ENCODE measurements at regions not wholly inside any gene's neighbourhood (a gene's known extent, or its start where the extent isn't known, plus 50 kb on each side); places are given as distances from the start of the nearest gene placed in this dataset.

GRCh38 chr4:14644580-14645282 lies 357.6 kb upstream of the CPEB2 start:
- Histone ChIP-seq H3K4me1 (ENCODE audit: control insufficient read depth, insufficient read depth, low read length, poor library complexity, severe bottlenecking) (no peaks in the 10 kb centered on the region), H3K27me3 (ENCODE audit: control insufficient read depth, insufficient read depth, low read length) (no peaks in the 10 kb centered on the region), H3K36me3 (ENCODE audit: control insufficient read depth, insufficient read depth, low read length) (no peaks in the 10 kb centered on the region), H3K4me3 (ENCODE audit: low read depth, low read length) (no peak overlapping the region), H3K9me3 (ENCODE audit: control insufficient read depth in 2 of 2, low read length in 2 of 2) (no peaks in the 10 kb centered on the region), H3K27ac (ENCODE audit: insufficient read depth, low read length, poor library complexity, severe bottlenecking) (no peak overlapping the region)
- Mint-ChIP-seq H3K36me3 (no peaks in the 10 kb centered on the region), H3K9me3 (peaks cover 0 to 8% (median 0%) of the 10 kb centered on the region in 7 donors), H3K27me3 (no peaks in the 10 kb centered on the region), H3K27ac (no peak overlapping the region), H3K4me3 (no peak overlapping the region), H3K4me1 (no peaks in the 10 kb centered on the region)
- ATAC-seq (ENCODE audit: low read depth in 2 of 2) (no peak), DNase-seq (no peak)

- no peak overlapping the region for H3K27ac ChIP-seq (ENCODE audit: insufficient read depth, low read length, poor library complexity, severe bottlenecking)
- H3K9me3 Mint-ChIP-seq, result peaks cover 0 to 8% (median 2%) of the 10 kb centered on the region in 7 donors
- H3K27me3 ChIP-seq (ENCODE audit: control insufficient read depth, insufficient read depth, low read length), result no peaks in the 10 kb centered on the region
- H3K9me3 ChIP-seq (ENCODE audit: control insufficient read depth in 2 of 2, low read length in 2 of 2), result no peaks in the 10 kb centered on the region
- no peak for DNase-seq
- no peaks in the 10 kb centered on the region for H3K36me3 ChIP-seq (ENCODE audit: control insufficient read depth, insufficient read depth, low read length)
- no peak overlapping the region for H3K4me3 Mint-ChIP-seq
- no peaks in the 10 kb centered on the region for H3K4me1 Mint-ChIP-seq
- H3K27ac Mint-ChIP-seq, result no peak overlapping the region
- no peak overlapping the region for H3K4me3 ChIP-seq (ENCODE audit: low read depth, low read length)
- no peaks in the 10 kb centered on the region for H3K36me3 Mint-ChIP-seq
- ATAC-seq (ENCODE audit: low read depth in 2 of 2), result no peak
- H3K4me1 ChIP-seq (ENCODE audit: control insufficient read depth, insufficient read depth, low read length, poor library complexity, severe bottlenecking), result no peaks in the 10 kb centered on the region
- H3K27me3 Mint-ChIP-seq, result no peaks in the 10 kb centered on the region
These were observed 355.4 kb upstream of the CPEB2 start for GRCh38 chr4:14646831-14647230.

- no peak for ATAC-seq (ENCODE audit: low read depth in 2 of 2)
- Histone ChIP-seq H3K4me1 (ENCODE audit: control insufficient read depth, insufficient read depth, low read length, poor library complexity, severe bottlenecking) (no peaks in the 10 kb centered on the region), H3K27me3 (ENCODE audit: control insufficient read depth, insufficient read depth, low read length) (no peaks in the 10 kb centered on the region), H3K36me3 (ENCODE audit: control insufficient read depth, insufficient read depth, low read length) (no peaks in the 10 kb centered on the region), H3K4me3 (ENCODE audit: low read depth, low read length) (no peak overlapping the region), H3K9me3 (ENCODE audit: control insufficient read depth in 2 of 2, low read length in 2 of 2) (no peaks in the 10 kb centered on the region), H3K27ac (ENCODE audit: insufficient read depth, low read length, poor library complexity, severe bottlenecking) (no peak overlapping the region)
- Mint-ChIP-seq H3K4me1 (no peaks in the 10 kb centered on the region), H3K9me3 (peaks cover 0 to 7% (median 4%) of the 10 kb centered on the region in 7 donors), H3K27ac (no peak overlapping the region), H3K36me3 (no peaks in the 10 kb centered on the region), H3K4me3 (no peak overlapping the region), H3K27me3 (no peaks in the 10 kb centered on the region)
- no peak for DNase-seq
These were observed 352.2 kb upstream of the CPEB2 start for GRCh38 chr4:14650127-14650526.

- Histone ChIP-seq H3K36me3 (ENCODE audit: control insufficient read depth, insufficient read depth, low read length) (no peaks in the 10 kb centered on the region), H3K4me3 (ENCODE audit: low read depth, low read length) (no peak overlapping the region), H3K9me3 (ENCODE audit: control insufficient read depth in 2 of 2, low read length in 2 of 2) (no peaks in the 10 kb centered on the region), H3K4me1 (ENCODE audit: control insufficient read depth, insufficient read depth, low read length, poor library complexity, severe bottlenecking) (no peaks in the 10 kb centered on the region), H3K27me3 (ENCODE audit: control insufficient read depth, insufficient read depth, low read length) (no peaks in the 10 kb centered on the region), H3K27ac (ENCODE audit: insufficient read depth, low read length, poor library complexity, severe bottlenecking) (no peak overlapping the region)
- Mint-ChIP-seq H3K36me3 (no peaks in the 10 kb centered on the region), H3K4me3 (no peak overlapping the region), H3K27me3 (no peaks in the 10 kb centered on the region), H3K27ac (no peak overlapping the region), H3K9me3 (peaks cover 0 to 14% (median 4%) of the 10 kb centered on the region in 7 donors), H3K4me1 (no peaks in the 10 kb centered on the region)
- DNase-seq (no peak), ATAC-seq (ENCODE audit: low read depth in 2 of 2) (no peak)
These were observed 349.8 kb upstream of the CPEB2 start for GRCh38 chr4:14652522-14652921.

GRCh38 chr4:14653338-14653737 lies 348.9 kb upstream of the CPEB2 start:
- Histone ChIP-seq H3K4me1 (ENCODE audit: control insufficient read depth, insufficient read depth, low read length, poor library complexity, severe bottlenecking) (no peaks in the 10 kb centered on the region), H3K27me3 (ENCODE audit: control insufficient read depth, insufficient read depth, low read length) (no peaks in the 10 kb centered on the region), H3K36me3 (ENCODE audit: control insufficient read depth, insufficient read depth, low read length) (no peaks in the 10 kb centered on the region), H3K27ac (ENCODE audit: insufficient read depth, low read length, poor library complexity, severe bottlenecking) (no peak overlapping the region), H3K4me3 (ENCODE audit: low read depth, low read length) (no peak overlapping the region), H3K9me3 (ENCODE audit: control insufficient read depth in 2 of 2, low read length in 2 of 2) (no peaks in the 10 kb centered on the region)
- ATAC-seq (ENCODE audit: low read depth in 2 of 2), result no peak
- H3K36me3 Mint-ChIP-seq, result no peaks in the 10 kb centered on the region
- no peak for DNase-seq
- no peaks in the 10 kb centered on the region for H3K27me3 Mint-ChIP-seq
- no peak overlapping the region for H3K4me3 Mint-ChIP-seq
- H3K9me3 Mint-ChIP-seq, result peaks cover 0 to 14% (median 4%) of the 10 kb centered on the region in 7 donors
- no peaks in the 10 kb centered on the region for H3K4me1 Mint-ChIP-seq
- no peak overlapping the region for H3K27ac Mint-ChIP-seq

- no peak overlapping the region for H3K27ac Mint-ChIP-seq
- H3K27me3 Mint-ChIP-seq, result no peaks in the 10 kb centered on the region
- Histone ChIP-seq H3K9me3 (ENCODE audit: control insufficient read depth in 2 of 2, low read length in 2 of 2) (no peaks in the 10 kb centered on the region), H3K27me3 (ENCODE audit: control insufficient read depth, insufficient read depth, low read length) (no peaks in the 10 kb centered on the region), H3K36me3 (ENCODE audit: control insufficient read depth, insufficient read depth, low read length) (no peaks in the 10 kb centered on the region), H3K4me3 (ENCODE audit: low read depth, low read length) (no peak overlapping the region), H3K4me1 (ENCODE audit: control insufficient read depth, insufficient read depth, low read length, poor library complexity, severe bottlenecking) (no peaks in the 10 kb centered on the region), H3K27ac (ENCODE audit: insufficient read depth, low read length, poor library complexity, severe bottlenecking) (no peak overlapping the region)
- H3K36me3 Mint-ChIP-seq, result no peaks in the 10 kb centered on the region
- H3K4me1 Mint-ChIP-seq, result no peaks in the 10 kb centered on the region
- ATAC-seq (ENCODE audit: low read depth in 2 of 2) (no peak), DNase-seq (no peak)
- H3K9me3 Mint-ChIP-seq, result peaks cover 0 to 18% (median 6%) of the 10 kb centered on the region in 7 donors
- H3K4me3 Mint-ChIP-seq, result no peak overlapping the region
These were observed 343.0 kb upstream of the CPEB2 start for GRCh38 chr4:14659286-14659685.

- ATAC-seq (ENCODE audit: low read depth in 2 of 2) (no peak), DNase-seq (no peak)
- Histone ChIP-seq H3K27ac (ENCODE audit: insufficient read depth, low read length, poor library complexity, severe bottlenecking) (no peak overlapping the region), H3K4me3 (ENCODE audit: low read depth, low read length) (no peak overlapping the region), H3K4me1 (ENCODE audit: control insufficient read depth, insufficient read depth, low read length, poor library complexity, severe bottlenecking) (no peaks in the 10 kb centered on the region), H3K9me3 (ENCODE audit: control insufficient read depth in 2 of 2, low read length in 2 of 2) (peaks cover 0 to 3% of the 10 kb centered on the region in 2 experiments), H3K36me3 (ENCODE audit: control insufficient read depth, insufficient read depth, low read length) (no peaks in the 10 kb centered on the region), H3K27me3 (ENCODE audit: control insufficient read depth, insufficient read depth, low read length) (no peaks in the 10 kb centered on the region)
- Mint-ChIP-seq H3K36me3 (no peaks in the 10 kb centered on the region), H3K27me3 (no peaks in the 10 kb centered on the region), H3K9me3 (peaks cover 0 to 7% (median 3%) of the 10 kb centered on the region in 7 donors), H3K27ac (no peak overlapping the region), H3K4me1 (no peaks in the 10 kb centered on the region), H3K4me3 (no peak overlapping the region)
These were observed 334.6 kb upstream of the CPEB2 start for GRCh38 chr4:14667624-14668151.

- Histone ChIP-seq H3K4me3 (ENCODE audit: low read depth, low read length) (no peak overlapping the region), H3K36me3 (ENCODE audit: control insufficient read depth, insufficient read depth, low read length) (no peaks in the 10 kb centered on the region), H3K27ac (ENCODE audit: insufficient read depth, low read length, poor library complexity, severe bottlenecking) (no peak overlapping the region), H3K9me3 (ENCODE audit: control insufficient read depth in 2 of 2, low read length in 2 of 2) (peaks cover 0 to 3% of the 10 kb centered on the region in 2 experiments), H3K27me3 (ENCODE audit: control insufficient read depth, insufficient read depth, low read length) (no peaks in the 10 kb centered on the region), H3K4me1 (ENCODE audit: control insufficient read depth, insufficient read depth, low read length, poor library complexity, severe bottlenecking) (no peaks in the 10 kb centered on the region)
- ATAC-seq (ENCODE audit: low read depth in 2 of 2), result no peak
- Mint-ChIP-seq H3K4me1 (no peaks in the 10 kb centered on the region), H3K27ac (no peak overlapping the region), H3K4me3 (no peak overlapping the region), H3K9me3 (peaks cover 0 to 7% (median 3%) of the 10 kb centered on the region in 7 donors), H3K36me3 (no peaks in the 10 kb centered on the region), H3K27me3 (no peaks in the 10 kb centered on the region)
- DNase-seq, result no peak
These were observed 334.0 kb upstream of the CPEB2 start for GRCh38 chr4:14668296-14668695.

Data from CD4-positive, CD25-positive, alpha-beta regulatory T cell (primary cell).